Epithelial cell of esophagus (primary cell): ENCODE measurements at regions not wholly inside any gene's neighbourhood (a gene's known extent, or its start where the extent isn't known, plus 50 kb on each side); places are given as distances from the start of the nearest gene placed in this dataset.

ENCODE experiments used
- DNase-seq: peaks from one replicate; pipeline ENCODE4 v3.0.0; 2010; ENCODE audit warnings: low read depth
- H3K4me3 ChIP-seq: 2 replicates; pipeline ENCODE4 v1.5.1; 2011; ENCODE audit warnings: mild to moderate bottlenecking, low read length, control low read depth
- TF ChIP-seq, protein P1 (sequence below): IDR thresholded peaks from 2 replicates; pipeline ENCODE4 v1.5.1; 2011; ENCODE audit warnings: low read depth, mild to moderate bottlenecking, low read length, control low read depth, inconsistent platforms; ENCODE audit not compliant: insufficient read depth; ENCODE audit errors: missing control alignments

DNA sequence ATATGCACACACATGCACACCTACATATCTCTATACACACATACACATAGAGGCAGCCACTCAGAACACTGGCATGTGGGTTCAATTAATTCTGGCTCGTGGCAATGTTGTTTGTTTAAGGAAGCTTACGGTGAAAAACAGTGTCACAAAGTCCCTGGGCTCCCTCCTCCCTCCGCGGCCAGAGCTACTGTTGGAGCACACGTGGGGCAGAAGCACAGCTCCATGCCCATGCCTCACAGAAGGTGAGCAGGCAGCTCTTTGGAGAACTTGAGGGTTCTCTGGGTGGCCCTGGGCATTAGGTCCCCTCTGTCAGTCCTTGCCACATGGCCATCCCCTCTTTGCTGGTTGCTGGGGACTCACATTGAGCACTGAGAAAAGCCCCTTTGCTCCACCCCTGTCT, 107.5 kb downstream of the GADD45G start:
- H3K4me3 ChIP-seq, result no peak overlapping the region
- TF ChIP-seq, protein P1, sequence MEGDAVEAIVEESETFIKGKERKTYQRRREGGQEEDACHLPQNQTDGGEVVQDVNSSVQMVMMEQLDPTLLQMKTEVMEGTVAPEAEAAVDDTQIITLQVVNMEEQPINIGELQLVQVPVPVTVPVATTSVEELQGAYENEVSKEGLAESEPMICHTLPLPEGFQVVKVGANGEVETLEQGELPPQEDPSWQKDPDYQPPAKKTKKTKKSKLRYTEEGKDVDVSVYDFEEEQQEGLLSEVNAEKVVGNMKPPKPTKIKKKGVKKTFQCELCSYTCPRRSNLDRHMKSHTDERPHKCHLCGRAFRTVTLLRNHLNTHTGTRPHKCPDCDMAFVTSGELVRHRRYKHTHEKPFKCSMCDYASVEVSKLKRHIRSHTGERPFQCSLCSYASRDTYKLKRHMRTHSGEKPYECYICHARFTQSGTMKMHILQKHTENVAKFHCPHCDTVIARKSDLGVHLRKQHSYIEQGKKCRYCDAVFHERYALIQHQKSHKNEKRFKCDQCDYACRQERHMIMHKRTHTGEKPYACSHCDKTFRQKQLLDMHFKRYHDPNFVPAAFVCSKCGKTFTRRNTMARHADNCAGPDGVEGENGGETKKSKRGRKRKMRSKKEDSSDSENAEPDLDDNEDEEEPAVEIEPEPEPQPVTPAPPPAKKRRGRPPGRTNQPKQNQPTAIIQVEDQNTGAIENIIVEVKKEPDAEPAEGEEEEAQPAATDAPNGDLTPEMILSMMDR, result no peak
- DNase-seq, result no peak

DNA sequence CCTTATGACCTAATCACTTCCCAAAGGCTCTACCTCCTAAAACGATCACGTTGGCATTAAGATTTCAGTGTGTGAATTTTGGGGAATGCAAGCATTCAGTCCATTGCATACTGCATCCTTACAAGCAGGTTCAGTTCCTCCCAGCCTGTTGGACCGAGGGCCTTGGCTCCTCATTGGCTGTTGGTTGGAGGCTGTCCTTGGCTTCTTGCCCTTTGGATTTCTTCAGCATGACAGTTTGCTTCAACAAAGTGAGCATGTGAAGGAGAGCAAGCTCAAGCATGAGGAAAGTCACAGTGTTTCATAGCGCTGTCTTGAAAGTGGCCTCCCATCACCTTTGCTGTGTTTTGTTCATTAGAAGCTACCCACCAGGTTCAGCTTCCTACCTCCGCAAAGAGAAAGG, 109.5 kb downstream of the GADD45G start:
- TF ChIP-seq, protein P1, result no peak
- DNase-seq, result peak; percentile 27

DNA sequence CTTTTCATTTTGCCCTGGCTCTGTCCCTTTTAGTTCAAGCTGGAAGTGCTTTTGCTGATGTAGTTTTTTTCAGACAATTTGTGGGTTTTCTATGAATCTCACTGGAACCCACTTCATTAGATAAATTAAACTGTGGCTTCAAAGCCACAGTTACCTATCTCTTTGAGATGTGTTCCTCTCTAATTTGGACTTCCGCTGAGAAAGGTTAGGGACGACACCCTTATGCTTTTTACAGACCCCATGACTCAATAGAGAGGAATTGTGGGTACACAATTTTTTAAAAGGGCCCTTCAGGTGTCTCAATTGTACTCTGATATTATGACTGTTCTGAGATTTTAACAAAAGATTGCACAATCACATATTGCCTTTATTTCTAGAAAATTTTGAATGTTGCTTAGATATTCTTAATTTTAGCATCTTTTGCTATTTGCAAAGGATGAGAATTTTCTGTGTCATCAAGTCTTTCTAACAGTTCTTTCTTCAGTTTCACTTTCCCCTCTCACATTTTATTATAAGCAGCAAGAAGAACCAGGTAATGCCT, 110.6 kb downstream of the GADD45G start:
- no peak for DNase-seq
- no peak overlapping the region for H3K4me3 ChIP-seq
- TF ChIP-seq, protein P1, result no peak

More for the DNA sequence above, 109.5 kb downstream of the GADD45G start:
- H3K4me3 ChIP-seq, result no peak overlapping the region

DNA sequence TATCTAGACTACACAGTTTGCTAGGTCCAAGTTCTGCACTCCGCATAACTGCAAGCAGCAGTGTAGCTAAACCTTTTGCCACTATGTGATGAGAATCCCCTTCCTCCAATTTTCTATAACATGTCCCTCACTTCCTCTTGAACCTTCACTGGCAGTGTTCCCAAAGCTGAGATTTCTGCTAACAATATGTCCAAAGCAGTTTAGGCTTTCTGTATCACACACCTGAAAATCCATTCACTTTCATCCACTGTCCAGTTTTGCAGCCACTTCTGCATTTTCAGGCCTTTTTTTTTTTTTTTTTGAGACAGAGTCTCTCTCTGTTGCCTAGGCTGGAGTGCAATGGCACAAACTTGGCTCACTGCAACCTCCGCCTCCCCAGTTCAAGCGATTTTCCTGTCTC, 111.1 kb downstream of the GADD45G start:
- no peak overlapping the region for H3K4me3 ChIP-seq
- TF ChIP-seq, protein P1, result no peak

GRCh38 chr9:89716559-89716958, 111.7 kb downstream of the GADD45G start:
- H3K4me3 ChIP-seq, result no peak overlapping the region
- DNase-seq, result no peak
- TF ChIP-seq, protein P1, result no peak

More for the DNA sequence above, 111.1 kb downstream of the GADD45G start:
- no peak for DNase-seq

GRCh38 chr9:89718176-89718575, 113.4 kb downstream of the GADD45G start:
- no peak for DNase-seq
- TF ChIP-seq, protein P1, result no peak
- H3K4me3 ChIP-seq, result no peak overlapping the region

DNA sequence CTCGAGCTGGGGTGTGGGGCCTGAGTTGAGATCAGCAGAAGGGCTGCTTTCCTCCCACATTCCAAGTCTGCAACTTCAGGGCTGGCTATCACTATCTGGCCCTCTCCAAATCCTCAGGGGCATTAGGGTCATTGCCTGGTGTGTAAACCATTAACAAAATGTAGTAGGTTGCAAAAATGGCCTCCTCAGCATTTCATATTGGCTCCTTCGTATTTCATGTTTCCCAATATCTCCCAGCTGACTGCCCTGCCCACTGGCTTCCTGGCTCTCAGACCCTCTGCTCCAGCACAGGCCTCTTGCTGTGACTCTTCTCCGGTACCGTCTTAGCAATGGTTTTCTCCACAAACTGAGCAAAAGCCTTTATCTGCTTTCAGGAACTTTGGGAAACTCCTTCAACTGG, 113.8 kb downstream of the GADD45G start:
- no peak for DNase-seq
- no peak overlapping the region for H3K4me3 ChIP-seq
- TF ChIP-seq, protein P1, result no peak
